ENCODE measurements at regions not wholly inside any gene's neighbourhood (a gene's known extent, or its start where the extent isn't known, plus 50 kb on each side); places are given as distances from the start of the nearest gene placed in this dataset.

- TF ChIP-seq CTCF (IDR thresholded peaks at IDR 0.05; ENCODE audit: low read depth, low read length, missing control alignments) = no peak
- DNase-seq (ENCODE audit: low read depth) = no peak
- H3K4me3 ChIP-seq (ENCODE audit: low read depth, low read length) = no peak overlapping the region
Measured at GRCh38 chrX:150201391-150201790, 161.7 kb upstream of the MAMLD1 start.

GRCh38 chrX:150201841-150202240 lies 161.3 kb upstream of the MAMLD1 start:
- DNase-seq (ENCODE audit: low read depth) = no peak
- no peak overlapping the region for H3K4me3 ChIP-seq (ENCODE audit: low read depth, low read length)
- no peak for TF ChIP-seq CTCF (IDR thresholded peaks at IDR 0.05; ENCODE audit: low read depth, low read length, missing control alignments)

- H3K4me3 ChIP-seq (ENCODE audit: low read depth, low read length) = no peak overlapping the region
- DNase-seq (ENCODE audit: low read depth) = no peak
- no peak for TF ChIP-seq CTCF (IDR thresholded peaks at IDR 0.05; ENCODE audit: low read depth, low read length, missing control alignments)
Measured at GRCh38 chrX:150202641-150203247, 160.4 kb upstream of the MAMLD1 start.

- no peak for DNase-seq (ENCODE audit: low read depth)
- no peak overlapping the region for H3K4me3 ChIP-seq (ENCODE audit: low read depth, low read length)
- TF ChIP-seq CTCF (IDR thresholded peaks at IDR 0.05; ENCODE audit: low read depth, low read length, missing control alignments) = no peak
Measured at GRCh38 chrX:150203248-150203645, 159.9 kb upstream of the MAMLD1 start.

- no peak overlapping the region for H3K4me3 ChIP-seq (ENCODE audit: low read depth, low read length)
- no peak for DNase-seq (ENCODE audit: low read depth)
Measured at GRCh38 chrX:150205011-150205410, 158.1 kb upstream of the MAMLD1 start.

GRCh38 chrX:150207733-150208132 lies 155.4 kb upstream of the MAMLD1 start:
- no peak for TF ChIP-seq CTCF (IDR thresholded peaks at IDR 0.05; ENCODE audit: low read depth, low read length, missing control alignments)
- no peak overlapping the region for H3K4me3 ChIP-seq (ENCODE audit: low read depth, low read length)
- no peak for DNase-seq (ENCODE audit: low read depth)

More at GRCh38 chrX:150205011-150205410, 158.1 kb upstream of the MAMLD1 start:
- TF ChIP-seq CTCF (IDR thresholded peaks at IDR 0.05; ENCODE audit: low read depth, low read length, missing control alignments) = no peak

- no peak overlapping the region for H3K4me3 ChIP-seq (ENCODE audit: low read depth, low read length)
- TF ChIP-seq CTCF (IDR thresholded peaks at IDR 0.05; ENCODE audit: low read depth, low read length, missing control alignments) = no peak
- DNase-seq (ENCODE audit: low read depth) = no peak
Measured at GRCh38 chrX:150211988-150212387, 151.1 kb upstream of the MAMLD1 start.

Data from GM12864 (cell line).